G401 (cell line): ENCODE measurements at regions not wholly inside any gene's neighbourhood (a gene's known extent, or its start where the extent isn't known, plus 50 kb on each side); places are given as distances from the start of the nearest gene placed in this dataset.

ENCODE experiments used
- DNase-seq: peaks from one replicate; pipeline ENCODE4 v3.0.0-alpha.2; 2015; ENCODE audit warnings: low spot score
- in situ Hi-C: cut with HindIII; loops from 2 replicates; pipeline ENCODE4 v1.10.0; 2016; ENCODE audit warnings: low sequenced_read_pairs, mixed read lengths

GRCh38 chr19:46963093-46963734, 56.4 kb upstream of the NPAS1 start:
- no peak for DNase-seq
- in situ Hi-C loops: no loop called here

- in situ Hi-C loops: loop anchor here (5.0 kb wide), 1 partner anchor 40 kb away; no protein-coding TSS in a partner anchor
- peak; percentile 51 for DNase-seq
Measured at GRCh38 chr19:46967578-46968032, 52.0 kb upstream of the NPAS1 start.
